HEK293 (cell line): ENCODE measurements at regions not wholly inside any gene's neighbourhood (a gene's known extent, or its start where the extent isn't known, plus 50 kb on each side); places are given as distances from the start of the nearest gene placed in this dataset.

Experiments
- CTCF ChIA-PET: fragments of 350-600 bp; formaldehyde crosslinking; extraction: SDS; loops from one replicate; lab custom pipeline; 2021; ENCODE audit warnings: antibody characterized with exemption; lab: Yijun Ruan, JAX
- POLR2A ChIA-PET: fragments of 300-600 bp; formaldehyde crosslinking; extraction: SDS; loops from one replicate; lab custom pipeline; 2020; ENCODE audit warnings: antibody characterized with exemption, inconsistent platforms; lab: Yijun Ruan, JAX
- H3K27ac ChIP-seq: fragments of 200-500 bp; sonication (Bioruptor generic); 2 replicates; pipeline ENCODE4 v1.5.1; 2014; ENCODE audit warnings: low read depth, low read length, control low read depth, inconsistent platforms; ENCODE audit errors: extremely low read depth
- H3K36me3 ChIP-seq, 2 experiments: fragments of 200-500 bp in 1 of 2; sonication (Bioruptor generic) in 1 of 2; 1 replicate in 1 of 2; 2 replicates in 1 of 2; pipeline ENCODE4 v1.5.1; 2014 to 2017; ENCODE audit warnings: inconsistent platforms in 2 of 2, low read length in 2 of 2; ENCODE audit not compliant: control insufficient read depth in 2 of 2, insufficient read depth in 1 of 2
- H3K4me1 ChIP-seq: fragments of 200-500 bp; sonication (Bioruptor generic); 2 replicates; pipeline ENCODE4 v1.5.1; 2014; ENCODE audit warnings: mild to moderate bottlenecking, low read length, inconsistent platforms; ENCODE audit not compliant: control insufficient read depth, insufficient read depth
- H3K4me3 ChIP-seq: 2 replicates; pipeline ENCODE4 v1.5.1; 2011; ENCODE audit warnings: low read depth, mild to moderate bottlenecking, control low read depth, low read length, moderate library complexity
- H3K9me3 ChIP-seq: fragments of 200-500 bp; sonication (Bioruptor generic); 2 replicates; pipeline ENCODE4 v1.5.1; 2014; ENCODE audit warnings: low read depth, low read length, inconsistent platforms; ENCODE audit not compliant: control insufficient read depth, insufficient read depth
- SP2 ChIP-seq: fragments of 450-650 bp; formaldehyde crosslinking; IDR thresholded peaks from 2 replicates; pipeline ENCODE4 v1.5.1; 2016; ENCODE audit warnings: missing biosample characterization, missing genetic modification characterization
- ZBTB20 ChIP-seq: fragments of 450-650 bp; formaldehyde crosslinking; IDR thresholded peaks from 2 replicates; pipeline ENCODE4 v1.5.1; 2016; ENCODE audit warnings: missing biosample characterization, missing genetic modification characterization
- ZBTB44 ChIP-seq: fragments of 450-650 bp; IDR thresholded peaks from 2 replicates; pipeline ENCODE4 v1.5.1; 2018; ENCODE audit warnings: missing biosample characterization, mild to moderate bottlenecking, missing genetic modification characterization
- ZFP37 ChIP-seq: fragments of 450-650 bp; formaldehyde crosslinking; IDR thresholded peaks from 2 replicates; pipeline ENCODE4 v1.5.1; 2016; ENCODE audit warnings: missing biosample characterization, missing genetic modification characterization
- ZNF132 ChIP-seq: fragments of 450-650 bp; formaldehyde crosslinking; IDR thresholded peaks from 2 replicates; pipeline ENCODE4 v1.5.1; 2017; ENCODE audit warnings: missing biosample characterization, missing genetic modification characterization, borderline replicate concordance
- ZNF174 ChIP-seq: fragments of 450-650 bp; formaldehyde crosslinking; IDR thresholded peaks from 2 replicates; pipeline ENCODE4 v1.5.0; 2017; ENCODE audit warnings: missing biosample characterization, mild to moderate bottlenecking, missing genetic modification characterization
- ZNF184 ChIP-seq: fragments of 450-650 bp; IDR thresholded peaks from 2 replicates; pipeline ENCODE4 v1.5.1; 2018; ENCODE audit warnings: missing biosample characterization, mild to moderate bottlenecking, missing genetic modification characterization
- ZNF24 ChIP-seq: fragments of 450-650 bp; formaldehyde crosslinking; IDR thresholded peaks from 2 replicates; pipeline ENCODE4 v1.5.1; 2016; ENCODE audit warnings: missing biosample characterization, missing genetic modification characterization
- ZNF26 ChIP-seq: fragments of 450-650 bp; formaldehyde crosslinking; IDR thresholded peaks from 2 replicates; pipeline ENCODE4 v1.5.1; 2016; ENCODE audit warnings: missing biosample characterization, missing genetic modification characterization
- ZNF398 ChIP-seq: fragments of 450-650 bp; formaldehyde crosslinking; IDR thresholded peaks from 2 replicates; pipeline ENCODE4 v1.5.1; 2017; ENCODE audit warnings: missing biosample characterization, missing genetic modification characterization
- ZNF404 ChIP-seq: fragments of 450-650 bp; formaldehyde crosslinking; IDR thresholded peaks from 2 replicates; pipeline ENCODE4 v1.5.1; 2017; ENCODE audit warnings: missing biosample characterization, missing genetic modification characterization
- ZNF416 ChIP-seq: fragments of 450-650 bp; formaldehyde crosslinking; IDR thresholded peaks from 2 replicates; pipeline ENCODE4 v1.5.1; 2016; ENCODE audit warnings: missing biosample characterization, missing genetic modification characterization
- ZNF426 ChIP-seq: fragments of 450-650 bp; formaldehyde crosslinking; IDR thresholded peaks from 2 replicates; pipeline ENCODE4 v1.5.1; 2017; ENCODE audit warnings: missing biosample characterization, missing genetic modification characterization, mild to moderate bottlenecking, inconsistent platforms, moderate library complexity
- ZNF48 ChIP-seq: fragments of 450-650 bp; formaldehyde crosslinking; IDR thresholded peaks from 2 replicates; pipeline ENCODE4 v1.5.1; 2016; ENCODE audit warnings: missing biosample characterization, missing genetic modification characterization
- ZNF544 ChIP-seq: fragments of 450-650 bp; formaldehyde crosslinking; IDR thresholded peaks from 2 replicates; pipeline ENCODE4 v1.5.0; 2017; ENCODE audit warnings: missing biosample characterization, missing genetic modification characterization
- ZNF560 ChIP-seq: fragments of 450-650 bp; formaldehyde crosslinking; IDR thresholded peaks from 2 replicates; pipeline ENCODE4 v1.5.1; 2017; ENCODE audit warnings: missing biosample characterization, missing genetic modification characterization, borderline replicate concordance
- ZNF561 ChIP-seq: fragments of 450-650 bp; IDR thresholded peaks from 2 replicates; pipeline ENCODE4 v1.5.1; 2018; ENCODE audit warnings: missing biosample characterization, missing genetic modification characterization, borderline replicate concordance
- ZNF645 ChIP-seq: fragments of 450-650 bp; formaldehyde crosslinking; IDR thresholded peaks from 2 replicates; pipeline ENCODE4; 2016; ENCODE audit warnings: missing biosample characterization, missing genetic modification characterization
- ZNF654 ChIP-seq: fragments of 450-650 bp; formaldehyde crosslinking; IDR thresholded peaks from 2 replicates; pipeline ENCODE4 v1.5.1; 2016; ENCODE audit warnings: low read depth, missing biosample characterization, missing genetic modification characterization
- ZNF660 ChIP-seq: fragments of 450-650 bp; IDR thresholded peaks from 2 replicates; pipeline ENCODE4 v1.5.1; 2018; ENCODE audit warnings: missing biosample characterization, mild to moderate bottlenecking, missing genetic modification characterization
- ZNF785 ChIP-seq: fragments of 450-650 bp; formaldehyde crosslinking; IDR thresholded peaks from 2 replicates; pipeline ENCODE4 v1.5.1; 2016; ENCODE audit warnings: missing biosample characterization, missing genetic modification characterization
- ZNF792 ChIP-seq: fragments of 450-650 bp; formaldehyde crosslinking; IDR thresholded peaks from 2 replicates; pipeline ENCODE4 v1.5.1; 2016; ENCODE audit warnings: missing biosample characterization, missing genetic modification characterization
- ZNF843 ChIP-seq: fragments of 450-650 bp; formaldehyde crosslinking; IDR thresholded peaks from 2 replicates; pipeline ENCODE4 v1.5.1; 2016; ENCODE audit warnings: missing biosample characterization, missing genetic modification characterization
- TF ChIP-seq, protein P1 (sequence below): fragments of 450-650 bp; IDR thresholded peaks from 2 replicates; pipeline ENCODE4 v1.5.1; 2018; ENCODE audit warnings: missing biosample characterization, missing genetic modification characterization
- TF ChIP-seq, protein P2 (sequence below): fragments of 450-650 bp; formaldehyde crosslinking; IDR thresholded peaks from 2 replicates; pipeline ENCODE4 v1.5.1; 2017; ENCODE audit warnings: missing biosample characterization, missing genetic modification characterization

DNA sequence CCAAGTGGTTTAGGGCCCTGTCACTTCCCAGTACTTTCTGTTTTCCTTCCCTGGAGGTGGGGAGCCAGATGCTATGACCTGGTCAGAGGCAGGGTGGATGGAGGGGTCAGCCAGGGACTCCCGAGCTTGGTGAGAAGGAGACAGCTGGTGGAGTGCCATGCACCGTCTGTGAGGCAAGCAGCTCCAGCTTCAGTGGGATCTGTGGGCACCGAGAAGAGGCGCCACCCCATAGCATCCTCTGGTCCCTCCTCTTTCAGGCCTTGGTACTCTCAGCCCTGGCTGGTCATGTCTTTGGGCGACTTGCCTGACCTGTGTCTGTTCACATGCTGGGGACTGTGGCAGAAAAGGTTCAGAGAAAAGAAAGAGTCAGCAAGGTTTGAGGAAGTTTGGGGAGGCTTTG is 299.3 kb upstream of the N4BP1 start:
- Histone ChIP-seq H3K4me3 (no peak overlapping the region), H3K9me3 (no peaks in the 10 kb centered on the region), H3K4me1 (no peaks in the 10 kb centered on the region), H3K27ac (no peak overlapping the region), H3K36me3 (no peaks in the 10 kb centered on the region)
- CTCF ChIA-PET = no interaction called here
- POLR2A ChIA-PET = no interaction called here
- TF ChIP-seq ZBTB20 (tag by site-specific recombination) (no peak), ZNF654 (tag by site-specific recombination) (no peak), ZNF184 (no peak), ZNF24 (tag by site-specific recombination) (no peak), ZNF26 (tag by site-specific recombination) (no peak), ZNF843 (no peak), ZNF785 (tag by site-specific recombination) (no peak), SP2 (tag by site-specific recombination) (no peak), ZNF174 (tag by site-specific recombination) (no peak), ZNF132 (tag by site-specific recombination) (no peak), ZNF426 (tag by site-specific recombination) (no peak), ZNF544 (no peak), ZNF660 (tag by site-specific recombination) (no peak), ZNF560 (tag by site-specific recombination) (no peak)

DNA sequence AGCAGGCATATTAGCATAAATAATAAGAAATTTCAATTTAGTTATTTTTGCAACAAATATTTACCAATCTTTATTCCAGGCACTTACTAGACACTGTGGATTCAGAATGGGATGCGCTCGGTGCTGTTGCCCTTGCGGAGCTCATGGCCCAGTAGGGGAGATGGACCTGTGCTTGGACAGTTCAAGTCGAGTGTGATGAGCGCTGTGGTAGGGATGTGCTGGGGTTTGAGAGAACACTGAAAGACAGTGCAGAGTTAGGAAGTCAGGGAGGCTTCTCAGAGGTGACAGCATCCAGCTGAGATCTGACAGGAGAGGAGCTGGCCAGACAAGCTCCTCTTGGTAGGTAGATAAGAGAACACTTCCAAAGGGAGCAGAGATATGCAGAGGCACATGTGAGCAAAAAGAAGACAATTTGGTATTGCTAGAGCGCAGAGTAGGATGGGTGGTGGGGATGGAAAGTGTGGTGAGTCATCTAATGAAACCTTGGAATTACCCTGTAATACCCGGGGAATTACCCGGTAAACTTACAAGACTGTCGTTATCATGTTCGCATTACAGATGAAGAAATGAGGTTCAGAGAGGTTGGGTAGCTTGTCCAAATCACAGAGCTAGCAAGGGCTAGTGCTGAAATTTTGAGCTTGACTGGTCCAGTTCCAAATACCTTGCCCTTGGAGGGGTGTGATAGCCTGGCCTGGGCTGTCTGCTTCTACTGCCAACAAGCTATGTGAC is 298.1 kb upstream of the N4BP1 start:
- POLR2A ChIA-PET = no interaction called here
- Histone ChIP-seq H3K27ac (no peak overlapping the region), H3K36me3 (no peaks in the 10 kb centered on the region), H3K4me1 (no peaks in the 10 kb centered on the region), H3K9me3 (no peaks in the 10 kb centered on the region), H3K4me3 (no peak overlapping the region)
- CTCF ChIA-PET = no interaction called here
- no peak for TF ChIP-seq ZNF398 (tag by site-specific recombination)
- no peak for TF ChIP-seq ZNF645
- no peak for TF ChIP-seq ZBTB44 (tag by site-specific recombination)
- TF ChIP-seq ZNF792 (tag by site-specific recombination) = no peak
- TF ChIP-seq ZFP37 (tag by site-specific recombination) = no peak
- TF ChIP-seq, protein P1, sequence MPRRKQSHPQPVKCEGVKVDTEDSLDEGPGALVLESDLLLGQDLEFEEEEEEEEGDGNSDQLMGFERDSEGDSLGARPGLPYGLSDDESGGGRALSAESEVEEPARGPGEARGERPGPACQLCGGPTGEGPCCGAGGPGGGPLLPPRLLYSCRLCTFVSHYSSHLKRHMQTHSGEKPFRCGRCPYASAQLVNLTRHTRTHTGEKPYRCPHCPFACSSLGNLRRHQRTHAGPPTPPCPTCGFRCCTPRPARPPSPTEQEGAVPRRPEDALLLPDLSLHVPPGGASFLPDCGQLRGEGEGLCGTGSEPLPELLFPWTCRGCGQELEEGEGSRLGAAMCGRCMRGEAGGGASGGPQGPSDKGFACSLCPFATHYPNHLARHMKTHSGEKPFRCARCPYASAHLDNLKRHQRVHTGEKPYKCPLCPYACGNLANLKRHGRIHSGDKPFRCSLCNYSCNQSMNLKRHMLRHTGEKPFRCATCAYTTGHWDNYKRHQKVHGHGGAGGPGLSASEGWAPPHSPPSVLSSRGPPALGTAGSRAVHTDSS (tag by site-specific recombination) = no peak
- TF ChIP-seq ZNF416 (tag by site-specific recombination) = no peak
- TF ChIP-seq, protein P2, sequence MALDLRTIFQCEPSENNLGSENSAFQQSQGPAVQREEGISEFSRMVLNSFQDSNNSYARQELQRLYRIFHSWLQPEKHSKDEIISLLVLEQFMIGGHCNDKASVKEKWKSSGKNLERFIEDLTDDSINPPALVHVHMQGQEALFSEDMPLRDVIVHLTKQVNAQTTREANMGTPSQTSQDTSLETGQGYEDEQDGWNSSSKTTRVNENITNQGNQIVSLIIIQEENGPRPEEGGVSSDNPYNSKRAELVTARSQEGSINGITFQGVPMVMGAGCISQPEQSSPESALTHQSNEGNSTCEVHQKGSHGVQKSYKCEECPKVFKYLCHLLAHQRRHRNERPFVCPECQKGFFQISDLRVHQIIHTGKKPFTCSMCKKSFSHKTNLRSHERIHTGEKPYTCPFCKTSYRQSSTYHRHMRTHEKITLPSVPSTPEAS = no peak
- no peak for TF ChIP-seq ZNF404 (tag by site-specific recombination)
- TF ChIP-seq ZNF561 (tag by site-specific recombination) = no peak
- TF ChIP-seq ZNF48 (tag by site-specific recombination) = no peak
